Panc1 (cell line): ENCODE measurements at regions not wholly inside any gene's neighbourhood (a gene's known extent, or its start where the extent isn't known, plus 50 kb on each side); places are given as distances from the start of the nearest gene placed in this dataset.

Source experiments
- ATAC-seq: fragments of 200-7000 bp; cut with Tn5 transposase; 2 replicates; pipeline ENCODE4 v1.9.1; 2020; ENCODE audit warnings: mild to moderate bottlenecking, moderate library complexity
- BruUV-seq: library from RNA; stranded (reverse); fragments of 400-500 nt; replicated peaks from 2 replicates; lab custom pipeline; 2021; lab: Mats Ljungman, UMichigan
- CTCF ChIA-PET: fragments of 300-600 bp; sonication (Branson Sonifier 250); formaldehyde crosslinking; loops from one replicate; lab custom pipeline; 2022; ENCODE audit warnings: antibody characterized with exemption; lab: Charles Lee
- POLR2A ChIA-PET: fragments of 300-600 bp; sonication (Branson Sonifier 250); formaldehyde crosslinking; loops from one replicate; lab custom pipeline; 2022; ENCODE audit warnings: antibody characterized with exemption; lab: Charles Lee
- DNase-seq: peaks from one replicate; pipeline ENCODE4 v3.0.0-alpha.2; 2010; ENCODE audit warnings: low read depth, low spot score
- H3K27ac ChIP-seq: 2 replicates; pipeline ENCODE4 v1.5.1; 2011; ENCODE audit warnings: mild to moderate bottlenecking, low read length, inconsistent platforms
- H3K27me3 ChIP-seq: fragments of 200-500 bp; sonication (Bioruptor generic); 2 replicates; pipeline ENCODE4 v1.6.0; 2014; ENCODE audit warnings: low read length, inconsistent platforms; ENCODE audit not compliant: control insufficient read depth, insufficient read depth
- H3K36me3 ChIP-seq: fragments of 200-500 bp; sonication (Bioruptor generic); 2 replicates; pipeline ENCODE4 v1.5.1; 2014; ENCODE audit warnings: inconsistent platforms, mild to moderate bottlenecking, low read length, moderate library complexity; ENCODE audit not compliant: control insufficient read depth, insufficient read depth
- H3K4me1 ChIP-seq: 2 replicates; pipeline ENCODE4 v1.5.1; 2011; ENCODE audit warnings: inconsistent platforms, mild to moderate bottlenecking, low read length, moderate library complexity; ENCODE audit not compliant: control insufficient read depth, insufficient read depth
- H3K4me3 ChIP-seq, 2 experiments: 2 replicates each; pipeline ENCODE4 v1.5.1; 2011 to 2012; ENCODE audit warnings: low read depth in 2 of 2, low read length in 2 of 2, mild to moderate bottlenecking in 2 of 2, inconsistent platforms in 1 of 2, moderate library complexity in 1 of 2
- H3K9me3 ChIP-seq: fragments of 200-500 bp; sonication (Bioruptor generic); 2 replicates; pipeline ENCODE4 v1.5.1; 2014; ENCODE audit warnings: low read depth, mild to moderate bottlenecking, inconsistent platforms, low read length, moderate library complexity; ENCODE audit not compliant: control insufficient read depth, insufficient read depth
- POLR2AphosphoS5 ChIP-seq: IDR thresholded peaks from 2 replicates; pipeline ENCODE4 v1.6.1; 2012; ENCODE audit warnings: mild to moderate bottlenecking, low read depth, low read length, moderate library complexity
- SIN3A ChIP-seq: IDR thresholded peaks from 2 replicates; pipeline ENCODE4 v1.6.1; 2012; ENCODE audit warnings: low read depth, mild to moderate bottlenecking, low read length, moderate library complexity, borderline replicate concordance; ENCODE audit not compliant: insufficient read depth
- TCF7L2 ChIP-seq: IDR thresholded peaks from 2 replicates; pipeline ENCODE4 v1.6.1; 2011; ENCODE audit warnings: mild to moderate bottlenecking, low read depth, low read length, inconsistent platforms
- in situ Hi-C: cut with HindIII; loops from 2 replicates; pipeline ENCODE4 v1.10.0; 2016; ENCODE audit warnings: low sequenced_read_pairs, low pct_unique_long_range_greater_than_20kb
- intact Hi-C: fragments of 100-400 bp; cut with micrococcal nuclease; formaldehyde crosslinking; loops from one replicate; pipeline ENCODE4 v1.10.0; 2022; ENCODE audit not compliant: unreplicated experiment
- TF ChIP-seq, protein P1 (sequence below): fragments of 450-650 bp; IDR thresholded peaks from 2 replicates; pipeline ENCODE4 v1.5.1; 2017; ENCODE audit warnings: mild to moderate bottlenecking
- TF ChIP-seq, protein P2 (sequence below), 2 experiments: IDR thresholded peaks; 2 replicates each; pipeline ENCODE4 v1.6.1; 2011 to 2012; ENCODE audit warnings: low read depth in 2 of 2, control low read depth in 1 of 2, low read length in 1 of 2, mild to moderate bottlenecking in 1 of 2, moderate library complexity in 1 of 2; ENCODE audit not compliant: insufficient read depth in 1 of 2

- Histone ChIP-seq H3K4me3 (no peak overlapping the region), H3K9me3 (no peaks in the 10 kb centered on the region), H3K27ac (no peak overlapping the region), H3K27me3 (no peaks in the 10 kb centered on the region), H3K36me3 (no peaks in the 10 kb centered on the region), H3K4me1 (no peaks in the 10 kb centered on the region)
- CTCF ChIA-PET: interaction anchor here (0.7 kb wide), 1 partner anchor 119 kb away, joined by 5 read pairs; no protein-coding TSS in a partner anchor
- ATAC-seq: no peak
- in situ Hi-C loops (no loop called here), intact Hi-C loops (no loop called here)
- DNase-seq: no peak
- TF ChIP-seq, protein P1, sequence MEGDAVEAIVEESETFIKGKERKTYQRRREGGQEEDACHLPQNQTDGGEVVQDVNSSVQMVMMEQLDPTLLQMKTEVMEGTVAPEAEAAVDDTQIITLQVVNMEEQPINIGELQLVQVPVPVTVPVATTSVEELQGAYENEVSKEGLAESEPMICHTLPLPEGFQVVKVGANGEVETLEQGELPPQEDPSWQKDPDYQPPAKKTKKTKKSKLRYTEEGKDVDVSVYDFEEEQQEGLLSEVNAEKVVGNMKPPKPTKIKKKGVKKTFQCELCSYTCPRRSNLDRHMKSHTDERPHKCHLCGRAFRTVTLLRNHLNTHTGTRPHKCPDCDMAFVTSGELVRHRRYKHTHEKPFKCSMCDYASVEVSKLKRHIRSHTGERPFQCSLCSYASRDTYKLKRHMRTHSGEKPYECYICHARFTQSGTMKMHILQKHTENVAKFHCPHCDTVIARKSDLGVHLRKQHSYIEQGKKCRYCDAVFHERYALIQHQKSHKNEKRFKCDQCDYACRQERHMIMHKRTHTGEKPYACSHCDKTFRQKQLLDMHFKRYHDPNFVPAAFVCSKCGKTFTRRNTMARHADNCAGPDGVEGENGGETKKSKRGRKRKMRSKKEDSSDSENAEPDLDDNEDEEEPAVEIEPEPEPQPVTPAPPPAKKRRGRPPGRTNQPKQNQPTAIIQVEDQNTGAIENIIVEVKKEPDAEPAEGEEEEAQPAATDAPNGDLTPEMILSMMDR: no peak
- TF ChIP-seq TCF7L2 (no peak), SIN3A (no peak), POLR2AphosphoS5 (no peak)
- TF ChIP-seq, protein P2, sequence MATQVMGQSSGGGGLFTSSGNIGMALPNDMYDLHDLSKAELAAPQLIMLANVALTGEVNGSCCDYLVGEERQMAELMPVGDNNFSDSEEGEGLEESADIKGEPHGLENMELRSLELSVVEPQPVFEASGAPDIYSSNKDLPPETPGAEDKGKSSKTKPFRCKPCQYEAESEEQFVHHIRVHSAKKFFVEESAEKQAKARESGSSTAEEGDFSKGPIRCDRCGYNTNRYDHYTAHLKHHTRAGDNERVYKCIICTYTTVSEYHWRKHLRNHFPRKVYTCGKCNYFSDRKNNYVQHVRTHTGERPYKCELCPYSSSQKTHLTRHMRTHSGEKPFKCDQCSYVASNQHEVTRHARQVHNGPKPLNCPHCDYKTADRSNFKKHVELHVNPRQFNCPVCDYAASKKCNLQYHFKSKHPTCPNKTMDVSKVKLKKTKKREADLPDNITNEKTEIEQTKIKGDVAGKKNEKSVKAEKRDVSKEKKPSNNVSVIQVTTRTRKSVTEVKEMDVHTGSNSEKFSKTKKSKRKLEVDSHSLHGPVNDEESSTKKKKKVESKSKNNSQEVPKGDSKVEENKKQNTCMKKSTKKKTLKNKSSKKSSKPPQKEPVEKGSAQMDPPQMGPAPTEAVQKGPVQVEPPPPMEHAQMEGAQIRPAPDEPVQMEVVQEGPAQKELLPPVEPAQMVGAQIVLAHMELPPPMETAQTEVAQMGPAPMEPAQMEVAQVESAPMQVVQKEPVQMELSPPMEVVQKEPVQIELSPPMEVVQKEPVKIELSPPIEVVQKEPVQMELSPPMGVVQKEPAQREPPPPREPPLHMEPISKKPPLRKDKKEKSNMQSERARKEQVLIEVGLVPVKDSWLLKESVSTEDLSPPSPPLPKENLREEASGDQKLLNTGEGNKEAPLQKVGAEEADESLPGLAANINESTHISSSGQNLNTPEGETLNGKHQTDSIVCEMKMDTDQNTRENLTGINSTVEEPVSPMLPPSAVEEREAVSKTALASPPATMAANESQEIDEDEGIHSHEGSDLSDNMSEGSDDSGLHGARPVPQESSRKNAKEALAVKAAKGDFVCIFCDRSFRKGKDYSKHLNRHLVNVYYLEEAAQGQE (IDR thresholded peaks at IDR 0.05; ENCODE audit: insufficient read depth in 1 of 2, low read depth in 2 of 2, low read length in 1 of 2): no peak
- BruUV-seq: no TSS peak
- POLR2A ChIA-PET: no interaction called here
Observed at GRCh38 chr13:24022568-24022967, 125.3 kb upstream of the C1QTNF9B start.

DNA sequence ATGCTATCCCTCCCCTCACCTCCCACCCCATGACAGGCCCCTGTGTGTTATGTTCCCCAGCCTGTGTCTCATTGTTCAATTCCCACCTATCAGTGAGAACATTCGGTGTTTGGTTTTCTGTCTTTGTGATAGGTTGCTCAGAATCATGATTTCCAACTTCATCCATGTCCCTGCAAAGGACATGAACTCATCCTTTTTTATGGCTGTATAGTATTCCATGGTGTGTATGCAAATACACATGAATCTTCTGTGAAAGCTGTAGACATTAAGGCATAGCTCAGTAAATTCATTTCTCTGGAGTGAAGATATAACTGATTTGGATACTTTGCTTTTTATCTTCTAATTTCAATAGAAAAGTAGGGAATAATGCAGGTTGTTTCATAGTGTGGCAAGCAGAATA lies 125.8 kb upstream of the C1QTNF9B start:
- in situ Hi-C loops (no loop called here), intact Hi-C loops (no loop called here)
- no TSS peak for BruUV-seq
- DNase-seq: no peak
- no peaks in the 10 kb centered on the region for H3K9me3 ChIP-seq
- H3K4me3 ChIP-seq: no peak overlapping the region
- no peaks in the 10 kb centered on the region for H3K36me3 ChIP-seq
- H3K4me1 ChIP-seq: no peaks in the 10 kb centered on the region
- ChIA-PET CTCF (no interaction called here), POLR2A (no interaction called here)
- H3K27ac ChIP-seq: no peak overlapping the region
- TF ChIP-seq TCF7L2: no peak
- TF ChIP-seq SIN3A: no peak
- TF ChIP-seq, protein P2 (IDR thresholded peaks at IDR 0.05; ENCODE audit: insufficient read depth in 1 of 2, low read depth in 2 of 2, low read length in 1 of 2): no peak
- TF ChIP-seq POLR2AphosphoS5: no peak
- TF ChIP-seq, protein P1: no peak
- ATAC-seq: no peak
- H3K27me3 ChIP-seq: no peaks in the 10 kb centered on the region
